Fibroblast of peridontal ligament (primary cell): ENCODE measurements at regions not wholly inside any gene's neighbourhood (a gene's known extent, or its start where the extent isn't known, plus 50 kb on each side); places are given as distances from the start of the nearest gene placed in this dataset.

Source experiments
- DNase-seq: peaks from one replicate; pipeline ENCODE4 v3.0.0-alpha.2; 2010; ENCODE audit errors: extremely low read depth

DNA sequence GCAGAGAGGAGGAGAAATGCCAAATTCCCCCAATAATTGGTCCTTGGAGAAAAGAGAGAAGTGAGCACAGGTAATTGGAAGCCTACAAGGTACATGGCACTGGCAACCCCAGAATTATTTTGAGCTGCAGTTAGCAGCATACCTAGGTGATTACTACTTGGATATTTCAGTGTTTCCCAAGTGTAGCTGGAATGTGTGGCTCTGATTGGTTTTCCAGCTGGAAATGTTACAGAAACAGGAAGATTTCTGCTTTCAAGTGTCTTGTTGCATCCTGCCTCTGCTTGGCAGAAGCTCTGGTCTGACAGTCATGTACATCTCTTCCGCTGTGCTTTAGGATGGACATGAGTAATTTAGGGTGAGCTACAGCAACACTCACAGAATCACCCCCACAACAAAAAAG lies 262.1 kb downstream of the ENC1 start:
- peak; percentile 33 for DNase-seq

GRCh38 chr5:74376187-74376586 lies 264.3 kb downstream of the ENC1 start:
- DNase-seq: no peak

- no peak for DNase-seq
Observed at GRCh38 chr5:74375271-74375670, 265.3 kb downstream of the ENC1 start.

DNA sequence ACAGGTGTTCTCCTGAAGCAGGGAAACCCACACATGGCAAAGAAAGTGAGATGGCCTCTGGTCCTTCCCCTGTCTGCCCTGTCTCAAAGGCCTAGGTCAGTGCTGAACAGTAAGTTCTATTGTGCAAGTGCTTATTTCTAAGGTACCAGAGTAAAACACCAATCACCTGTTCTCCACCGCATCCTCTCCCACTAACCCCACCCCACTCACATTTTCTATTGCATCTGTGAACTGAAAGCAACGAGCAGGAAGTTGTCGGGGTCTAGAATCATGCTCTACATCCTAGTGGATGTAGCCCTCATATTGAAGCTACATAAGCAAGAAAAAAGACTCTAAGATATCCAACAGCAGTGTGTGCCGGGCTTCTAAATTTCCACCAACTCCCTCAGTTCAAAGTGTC lies 265.9 kb downstream of the ENC1 start:
- DNase-seq: no peak

DNA sequence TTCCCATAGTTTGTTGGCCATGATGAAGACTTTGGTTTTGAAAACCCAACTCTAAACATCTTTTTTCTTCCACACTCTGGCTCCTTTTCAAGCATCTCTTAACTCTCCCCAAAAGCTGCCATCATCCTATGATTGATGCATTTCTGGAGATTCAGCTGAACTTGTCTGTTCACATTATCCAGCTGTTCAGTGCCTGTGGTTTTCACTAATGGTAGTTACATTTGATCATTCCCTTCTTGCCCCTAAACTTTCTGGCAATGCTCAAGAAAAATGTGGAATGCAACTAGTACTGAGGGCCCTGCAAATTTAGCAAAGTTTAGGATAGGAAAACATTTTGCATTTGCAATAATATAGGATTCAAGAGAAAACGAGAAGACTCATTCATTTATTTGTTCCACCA lies 267.5 kb downstream of the ENC1 start:
- DNase-seq: no peak

DNA sequence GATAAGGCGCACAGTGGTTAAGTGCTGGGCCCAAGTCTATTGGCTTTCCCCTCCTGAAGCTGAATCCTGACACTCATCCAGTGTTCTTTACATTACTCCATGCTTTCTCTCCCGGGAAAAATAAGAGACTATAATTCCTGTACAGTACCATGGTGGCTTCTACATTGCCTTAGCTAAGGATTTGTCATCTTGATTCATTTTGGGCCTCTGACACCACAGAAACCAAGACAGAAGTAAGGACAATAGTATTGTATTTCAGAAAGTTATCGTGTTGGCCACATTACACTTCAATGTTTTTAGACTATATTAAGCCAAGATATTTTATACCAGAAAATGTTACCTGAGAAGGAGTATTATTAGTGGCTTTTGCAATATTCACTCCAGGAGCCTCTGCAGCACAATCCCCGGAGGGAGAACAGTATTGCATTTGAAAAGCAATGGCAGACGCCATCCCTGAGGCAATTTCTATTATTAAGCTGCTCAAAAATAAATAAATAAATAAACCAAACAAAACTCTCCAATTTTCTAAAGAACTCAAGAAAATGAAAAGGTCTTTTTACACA lies 267.9 kb downstream of the ENC1 start:
- DNase-seq: no peak

DNA sequence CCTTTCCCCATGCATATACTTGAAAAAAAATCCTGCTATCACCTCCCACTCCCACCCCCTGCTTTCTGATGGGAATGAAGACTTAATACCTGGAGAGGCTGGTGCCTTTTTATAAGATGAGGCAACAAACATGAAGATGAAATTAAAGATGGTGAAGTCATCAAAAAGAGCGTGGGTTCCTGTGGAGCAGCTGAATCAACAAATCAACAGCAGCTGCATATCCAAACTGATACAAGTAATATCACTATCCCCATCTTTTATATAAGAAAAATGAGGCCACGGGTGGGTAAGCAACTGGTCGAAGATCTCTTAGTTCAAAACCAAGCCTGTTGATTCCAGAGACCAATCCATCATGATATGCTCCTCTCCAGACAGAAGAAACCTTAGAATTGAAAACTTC lies 268.5 kb downstream of the ENC1 start:
- DNase-seq: no peak

GRCh38 chr5:74371621-74372020 lies 268.9 kb downstream of the ENC1 start:
- no peak for DNase-seq

- no peak for DNase-seq
Observed at GRCh38 chr5:74370168-74370567, 270.4 kb downstream of the ENC1 start.

- DNase-seq: no peak
Observed at GRCh38 chr5:74369173-74369572, 271.4 kb downstream of the ENC1 start.

DNA sequence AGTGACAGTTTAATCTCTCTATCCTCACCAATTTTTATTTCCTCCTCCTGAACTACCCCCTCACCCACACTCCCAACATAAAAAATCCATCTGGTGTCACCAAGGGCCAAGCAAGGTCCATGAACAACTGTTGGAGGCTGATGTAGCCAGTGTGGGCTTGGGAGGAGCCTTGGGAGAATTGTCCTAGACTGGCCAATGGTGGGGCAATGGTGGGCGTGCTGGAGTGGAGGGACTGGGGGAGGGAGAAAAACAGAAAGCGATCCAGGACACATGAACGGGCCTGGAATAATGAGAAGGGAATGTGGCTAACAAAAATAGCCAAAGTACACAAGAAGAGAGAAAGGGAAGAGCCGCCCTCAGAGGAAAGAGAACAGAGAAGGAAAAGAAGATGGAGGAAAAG lies 272.6 kb downstream of the ENC1 start:
- no peak for DNase-seq

DNA sequence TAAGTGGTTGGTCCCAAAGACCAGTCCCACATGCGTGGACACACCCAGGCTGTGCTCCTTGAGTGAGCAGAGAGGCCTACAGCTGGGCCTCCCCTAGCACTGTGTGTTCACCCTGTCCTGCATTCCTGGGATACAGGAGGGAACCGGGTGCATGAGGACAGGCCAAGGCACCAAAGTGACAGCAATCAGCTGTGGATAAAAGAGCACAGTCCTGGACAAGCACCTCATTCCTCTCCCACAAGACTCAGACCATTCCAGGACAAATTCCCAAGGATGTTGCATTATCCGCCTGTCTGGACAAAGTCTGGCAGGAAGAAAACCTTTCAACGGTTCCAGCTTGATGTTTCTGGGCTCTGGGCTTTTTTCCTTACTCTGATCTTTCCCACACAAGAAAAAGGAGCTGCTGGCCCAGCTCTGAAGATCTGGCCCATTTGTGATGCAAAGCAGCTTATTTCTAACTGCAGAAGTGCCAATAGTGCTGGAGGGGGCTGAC lies 273.2 kb downstream of the ENC1 start:
- DNase-seq: no peak

GRCh38 chr5:74365723-74366122 lies 274.8 kb downstream of the ENC1 start:
- no peak for DNase-seq

GRCh38 chr5:74364507-74364906 lies 276.0 kb downstream of the ENC1 start:
- DNase-seq: no peak

- DNase-seq: no peak
Observed at GRCh38 chr5:74363603-74364205, 276.8 kb downstream of the ENC1 start.

DNA sequence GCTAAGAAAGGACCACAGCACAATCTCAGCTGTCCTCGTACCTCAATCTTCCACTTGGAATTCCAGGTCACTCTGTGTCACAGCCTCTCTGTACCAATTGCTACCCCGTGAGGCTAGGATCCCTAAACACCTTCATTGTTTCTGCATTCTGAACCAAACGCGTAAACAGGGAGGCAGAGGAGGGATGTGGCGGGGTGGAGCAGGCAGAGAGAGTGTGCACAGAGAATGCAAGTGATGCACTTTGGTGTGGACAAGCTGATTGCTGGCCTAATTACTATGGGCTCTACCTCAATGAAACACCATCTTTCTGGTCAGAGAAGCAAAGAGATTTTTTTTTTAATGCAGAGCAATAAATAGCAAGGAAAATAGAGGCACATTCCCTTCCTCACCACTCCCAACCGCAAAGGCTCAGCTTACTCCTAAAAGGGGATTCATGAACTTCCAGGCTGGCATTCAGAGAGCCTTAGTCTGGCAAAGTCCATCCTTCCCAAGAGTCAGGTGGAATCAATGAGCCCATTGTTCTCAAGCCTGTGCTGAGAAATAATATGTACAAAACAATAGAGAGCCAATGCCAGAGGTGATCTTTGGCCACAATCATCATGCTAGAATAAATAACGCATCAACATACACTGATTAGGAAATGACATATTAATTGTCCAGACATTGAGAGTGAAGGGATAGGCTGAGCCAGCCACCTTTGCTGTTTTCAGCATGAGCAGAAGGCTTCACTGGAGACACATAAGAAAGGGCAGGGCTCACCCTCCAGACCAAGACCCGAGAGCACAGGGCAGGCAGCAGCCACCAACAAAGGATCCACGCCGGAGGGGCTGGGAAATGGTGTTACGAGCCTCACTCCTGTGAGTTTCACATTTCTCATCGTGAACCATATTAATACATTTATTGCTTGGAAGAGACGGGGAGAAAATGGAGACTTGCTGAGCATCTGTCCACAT lies 278.8 kb downstream of the ENC1 start:
- no peak for DNase-seq

GRCh38 chr5:74360535-74361210 lies 279.9 kb downstream of the ENC1 start:
- DNase-seq: peak; percentile 16

DNA sequence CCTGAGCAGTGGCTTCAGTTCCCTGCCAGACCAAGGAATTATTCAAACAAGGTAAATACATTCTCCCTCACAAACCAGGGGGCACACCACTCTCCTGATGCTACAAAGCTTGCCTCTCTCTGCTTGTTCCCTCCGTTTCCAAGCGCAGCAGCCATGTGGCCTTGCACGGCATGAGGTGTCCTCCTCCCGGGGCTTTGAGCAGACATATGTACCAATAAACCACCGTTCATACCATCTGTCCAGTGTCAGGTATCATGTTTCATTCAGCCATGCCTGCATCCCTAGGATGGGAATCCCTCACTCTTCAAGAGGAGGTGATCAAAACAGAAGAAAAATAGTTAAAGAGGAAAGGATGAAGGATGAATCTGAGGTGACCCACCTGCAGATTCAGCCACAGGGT lies 282.7 kb downstream of the ENC1 start:
- DNase-seq: no peak

DNA sequence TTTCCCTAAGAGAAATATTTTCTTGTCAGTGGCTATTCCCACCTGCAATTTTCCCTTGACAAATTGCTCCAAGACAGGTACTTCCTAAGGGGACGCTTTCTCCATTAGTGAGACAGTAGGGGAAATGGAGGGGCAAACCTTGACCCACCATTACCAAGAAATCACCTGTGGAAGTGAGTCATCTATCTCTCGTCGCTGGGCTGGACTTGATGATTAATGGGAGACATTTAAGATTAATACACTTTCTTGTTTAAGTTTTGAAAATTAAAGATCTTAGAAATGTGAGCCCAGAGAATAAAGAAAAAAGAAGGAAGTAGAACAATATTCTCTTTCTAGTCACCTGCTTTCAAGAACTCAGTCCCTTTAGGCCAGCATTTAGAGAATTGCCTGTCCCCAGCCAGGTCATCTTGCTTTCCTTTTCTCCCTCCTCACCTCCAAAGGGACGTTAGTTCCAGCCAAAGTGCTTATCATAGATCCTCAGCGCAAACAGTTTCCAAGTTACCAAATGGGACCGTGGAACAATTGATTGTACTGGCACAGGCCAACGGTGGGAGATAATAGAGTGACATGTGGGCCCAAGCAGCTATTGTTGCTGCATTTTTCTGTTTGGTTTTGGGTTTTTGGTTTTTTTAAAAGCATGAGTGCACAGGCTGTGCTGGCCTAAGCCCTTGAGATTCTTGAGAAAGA lies 284.4 kb downstream of the ENC1 start:
- DNase-seq: no peak

- no peak for DNase-seq
Observed at GRCh38 chr5:74355041-74355824, 285.3 kb downstream of the ENC1 start.

- peak; percentile 7 for DNase-seq
Observed at GRCh38 chr5:74352256-74352655, 288.3 kb downstream of the ENC1 start.
